GM21360 (cell line): ENCODE measurements at regions not wholly inside any gene's neighbourhood (a gene's known extent, or its start where the extent isn't known, plus 50 kb on each side); places are given as distances from the start of the nearest gene placed in this dataset.
"Not testable (repeated sequence)": the region's sequence is repeated elsewhere in the genome, so short reads cannot be mapped to it uniquely, and the experiment has no call there.

Experiments used
- ATAC-seq: cut with Tn5 transposase; IDR thresholded peaks from one replicate; pipeline ENCODE4 v1.9.1; 2021; ENCODE audit warnings: mild to moderate bottlenecking, moderate library complexity; ENCODE audit not compliant: unreplicated experiment

DNA sequence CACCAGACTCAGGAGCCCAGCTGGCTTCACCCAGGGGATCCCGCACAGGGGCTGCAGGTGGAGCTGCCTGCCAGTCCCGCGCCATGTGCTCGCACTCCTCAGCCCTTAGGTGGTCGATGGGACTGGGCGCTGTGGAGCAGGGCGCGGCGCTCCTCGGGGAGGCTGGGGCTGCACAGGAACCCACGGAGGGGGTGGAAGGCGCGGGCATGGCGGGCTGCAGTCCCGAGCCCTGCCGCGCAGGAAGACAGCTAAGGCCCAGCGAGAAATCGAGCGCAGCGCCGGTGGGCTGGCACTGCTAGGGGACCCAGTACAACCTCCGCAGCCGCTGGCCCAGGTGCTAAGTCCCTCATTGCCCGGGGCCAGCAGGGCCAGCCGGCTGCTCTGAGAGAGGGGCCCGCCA, 202.9 kb downstream of the SPANXN4 start:
- ATAC-seq = not testable (repeated sequence)

GRCh38 chrX:143206966-143207365, 181.2 kb downstream of the SPANXN4 start:
- no peak for ATAC-seq

GRCh38 chrX:143171703-143172102, 146.0 kb downstream of the SPANXN4 start:
- no peak for ATAC-seq

GRCh38 chrX:143165778-143166177, 140.1 kb downstream of the SPANXN4 start:
- peak; percentile 73 for ATAC-seq

- no peak for ATAC-seq
Measured at GRCh38 chrX:143139681-143140080, 114.0 kb downstream of the SPANXN4 start.

GRCh38 chrX:143121477-143121876, 95.7 kb downstream of the SPANXN4 start:
- ATAC-seq = no peak

- ATAC-seq = no peak
Measured at GRCh38 chrX:143115466-143115865, 89.7 kb downstream of the SPANXN4 start.

GRCh38 chrX:143095816-143096215, 70.1 kb downstream of the SPANXN4 start:
- ATAC-seq = no peak

- no peak for ATAC-seq
Measured at GRCh38 chrX:143095321-143095720, 69.6 kb downstream of the SPANXN4 start.

DNA sequence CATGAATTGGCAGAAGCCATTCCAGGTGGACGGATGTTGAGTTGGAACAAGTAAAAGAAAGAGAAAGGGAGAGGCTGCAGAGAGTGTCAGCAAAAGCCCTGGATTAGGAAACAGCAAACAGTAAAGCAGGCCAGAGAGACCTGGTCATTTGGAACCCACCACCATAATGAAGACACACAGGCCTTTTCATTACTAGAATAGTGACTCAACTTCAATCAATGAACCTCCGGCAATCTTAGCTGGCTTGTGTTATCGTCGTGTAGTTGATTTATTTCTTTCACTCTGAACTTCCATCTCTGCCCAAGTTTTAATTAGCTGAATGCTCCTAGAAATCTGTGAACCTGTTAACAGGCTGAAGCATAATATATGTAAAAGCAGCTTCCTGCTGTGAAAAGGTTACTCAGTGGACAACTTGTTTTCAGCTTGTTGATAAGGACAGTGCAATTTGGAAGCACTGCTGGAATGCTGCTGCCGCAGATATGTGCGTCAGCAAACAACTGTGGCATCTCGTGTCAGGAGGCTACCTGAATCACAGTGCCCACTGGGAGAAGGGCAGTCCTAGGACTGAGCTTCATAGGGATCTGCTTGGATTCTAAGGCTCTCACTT, 68.8 kb downstream of the SPANXN4 start:
- no peak for ATAC-seq
